GM23338 (cell line): ENCODE measurements at regions not wholly inside any gene's neighbourhood (a gene's known extent, or its start where the extent isn't known, plus 50 kb on each side); places are given as distances from the start of the nearest gene placed in this dataset.

Experiments
- ATAC-seq: fragments of 200-7000 bp; cut with Tn5 transposase; 3 replicates; pipeline ENCODE4 v1.9.1; 2020
- DNase-seq: peaks from one replicate; pipeline ENCODE4 v3.0.0-alpha.2; 2015; ENCODE audit warnings: low spot score
- H2AFZ ChIP-seq: fragments of 200-600 bp; sonication (generic); 2 replicates; pipeline ENCODE4 v1.8.0; 2016; ENCODE audit warnings: antibody characterized with exemption, mild to moderate bottlenecking, moderate library complexity
- H3F3A ChIP-seq: fragments of 200-600 bp; sonication (generic); replicated peaks from 2 replicates; pipeline ENCODE4 v1.8.0; 2017; ENCODE audit warnings: antibody characterized with exemption, mixed run types, low read depth
- H3K27ac ChIP-seq: fragments of 200-600 bp; sonication (generic); 2 replicates; pipeline ENCODE4 v1.6.1; 2016; ENCODE audit warnings: low read depth
- H3K27me3 ChIP-seq: fragments of 200-600 bp; sonication (generic); 2 replicates; pipeline ENCODE4 v1.8.0; 2016; ENCODE audit warnings: mild to moderate bottlenecking, mixed run types, moderate library complexity; ENCODE audit not compliant: insufficient read depth
- H3K36me3 ChIP-seq: fragments of 200-600 bp; sonication (generic); 2 replicates; pipeline ENCODE4 v1.8.0; 2016; ENCODE audit warnings: mild to moderate bottlenecking; ENCODE audit not compliant: insufficient read depth
- H3K4me1 ChIP-seq: fragments of 200-600 bp; sonication (generic); 2 replicates; pipeline ENCODE4 v1.8.0; 2016; ENCODE audit warnings: mild to moderate bottlenecking, moderate library complexity; ENCODE audit not compliant: insufficient read depth
- H3K4me2 ChIP-seq: fragments of 200-600 bp; sonication (generic); 2 replicates; pipeline ENCODE4 v1.7.1; 2017; ENCODE audit warnings: mixed run types
- H3K4me3 ChIP-seq: fragments of 200-600 bp; sonication (generic); 2 replicates; pipeline ENCODE4 v1.6.1; 2016; ENCODE audit warnings: mixed run types
- H3K79me2 ChIP-seq: fragments of 200-600 bp; sonication (generic); replicated peaks from 2 replicates; pipeline ENCODE4 v1.8.0; 2017; ENCODE audit warnings: mild to moderate bottlenecking; ENCODE audit not compliant: insufficient read depth
- H3K9me2 ChIP-seq: fragments of 200-600 bp; sonication (generic); 2 replicates; pipeline ENCODE4 v1.8.0; 2017; ENCODE audit not compliant: insufficient read depth
- H4K20me1 ChIP-seq: fragments of 200-600 bp; sonication (generic); replicated peaks from 2 replicates; pipeline ENCODE4 v1.8.0; 2017; ENCODE audit warnings: mild to moderate bottlenecking; ENCODE audit not compliant: insufficient read depth
- H3K27ac Mint-ChIP-seq: 2 replicates; pipeline ENCODE4 v1.8.0; 2020; ENCODE audit warnings: inconsistent platforms, mild to moderate bottlenecking, moderate library complexity, mixed read lengths
- H3K27me3 Mint-ChIP-seq: 3 replicates; pipeline ENCODE4 v1.8.0; 2022; ENCODE audit warnings: low read depth, mild to moderate bottlenecking, moderate library complexity, mixed read lengths, inconsistent platforms; ENCODE audit not compliant: insufficient read depth, poor library complexity
- H3K36me3 Mint-ChIP-seq: 3 replicates; pipeline ENCODE4 v1.8.0; 2021; ENCODE audit warnings: low read depth, mild to moderate bottlenecking, inconsistent platforms, moderate library complexity, mixed read lengths
- H3K4me1 Mint-ChIP-seq: 3 replicates; pipeline ENCODE4 v1.8.0; 2020; ENCODE audit warnings: mild to moderate bottlenecking, inconsistent platforms, mixed read lengths
- H3K4me3 Mint-ChIP-seq: 3 replicates; pipeline ENCODE4 v1.8.0; 2021; ENCODE audit warnings: moderate library complexity, mild to moderate bottlenecking, inconsistent platforms, mixed read lengths
- H3K9me3 Mint-ChIP-seq: 3 replicates; pipeline ENCODE4 v1.8.0; 2020; ENCODE audit warnings: moderate library complexity, mild to moderate bottlenecking, inconsistent platforms, mixed read lengths
- CREB1 ChIP-seq: fragments of 250-450 bp; sonication (Bioruptor Pico); IDR thresholded peaks from 2 replicates; pipeline ENCODE4 v1.5.0; 2020; ENCODE audit warnings: low read depth, mild to moderate bottlenecking, moderate library complexity
- ETS1 ChIP-seq: IDR thresholded peaks from 2 replicates; pipeline ENCODE4 v1.6.1; 2016; ENCODE audit warnings: antibody characterized with exemption
- EZH2 ChIP-seq: fragments of 200-600 bp; sonication (generic); IDR thresholded peaks from one replicate; pipeline ENCODE4 v1.8.0; 2017; ENCODE audit warnings: antibody characterized with exemption, mild to moderate bottlenecking, low read depth; ENCODE audit not compliant: unreplicated experiment
- EZH2phosphoT487 ChIP-seq: fragments of 200-600 bp; sonication (generic); IDR thresholded peaks from one replicate; pipeline ENCODE4 v1.8.1; 2018; ENCODE audit warnings: antibody characterized with exemption; ENCODE audit not compliant: unreplicated experiment
- NANOG ChIP-seq: IDR thresholded peaks from 2 replicates; pipeline ENCODE4 v1.6.1; 2016; ENCODE audit warnings: antibody characterized with exemption, borderline replicate concordance
- POLR2AphosphoS5 ChIP-seq: IDR thresholded peaks from 2 replicates; pipeline ENCODE4 v1.6.1; 2016; ENCODE audit warnings: antibody characterized with exemption, low read depth
- ZNF114 ChIP-seq: fragments of 250-450 bp; sonication (Bioruptor Pico); IDR thresholded peaks from 2 replicates; pipeline ENCODE4 v1.5.0; 2020; ENCODE audit warnings: mild to moderate bottlenecking, moderate library complexity
- TF ChIP-seq, protein P1 (sequence below): fragments of 250-450 bp; sonication (Bioruptor Pico); IDR thresholded peaks from 2 replicates; pipeline ENCODE4 v1.5.0; 2020; ENCODE audit warnings: mild to moderate bottlenecking, moderate library complexity
- TF ChIP-seq, protein P2 (sequence below): IDR thresholded peaks from one replicate; pipeline ENCODE4 v1.6.1; 2018; ENCODE audit warnings: antibody characterized with exemption; ENCODE audit not compliant: unreplicated experiment

- TF ChIP-seq, protein P1, sequence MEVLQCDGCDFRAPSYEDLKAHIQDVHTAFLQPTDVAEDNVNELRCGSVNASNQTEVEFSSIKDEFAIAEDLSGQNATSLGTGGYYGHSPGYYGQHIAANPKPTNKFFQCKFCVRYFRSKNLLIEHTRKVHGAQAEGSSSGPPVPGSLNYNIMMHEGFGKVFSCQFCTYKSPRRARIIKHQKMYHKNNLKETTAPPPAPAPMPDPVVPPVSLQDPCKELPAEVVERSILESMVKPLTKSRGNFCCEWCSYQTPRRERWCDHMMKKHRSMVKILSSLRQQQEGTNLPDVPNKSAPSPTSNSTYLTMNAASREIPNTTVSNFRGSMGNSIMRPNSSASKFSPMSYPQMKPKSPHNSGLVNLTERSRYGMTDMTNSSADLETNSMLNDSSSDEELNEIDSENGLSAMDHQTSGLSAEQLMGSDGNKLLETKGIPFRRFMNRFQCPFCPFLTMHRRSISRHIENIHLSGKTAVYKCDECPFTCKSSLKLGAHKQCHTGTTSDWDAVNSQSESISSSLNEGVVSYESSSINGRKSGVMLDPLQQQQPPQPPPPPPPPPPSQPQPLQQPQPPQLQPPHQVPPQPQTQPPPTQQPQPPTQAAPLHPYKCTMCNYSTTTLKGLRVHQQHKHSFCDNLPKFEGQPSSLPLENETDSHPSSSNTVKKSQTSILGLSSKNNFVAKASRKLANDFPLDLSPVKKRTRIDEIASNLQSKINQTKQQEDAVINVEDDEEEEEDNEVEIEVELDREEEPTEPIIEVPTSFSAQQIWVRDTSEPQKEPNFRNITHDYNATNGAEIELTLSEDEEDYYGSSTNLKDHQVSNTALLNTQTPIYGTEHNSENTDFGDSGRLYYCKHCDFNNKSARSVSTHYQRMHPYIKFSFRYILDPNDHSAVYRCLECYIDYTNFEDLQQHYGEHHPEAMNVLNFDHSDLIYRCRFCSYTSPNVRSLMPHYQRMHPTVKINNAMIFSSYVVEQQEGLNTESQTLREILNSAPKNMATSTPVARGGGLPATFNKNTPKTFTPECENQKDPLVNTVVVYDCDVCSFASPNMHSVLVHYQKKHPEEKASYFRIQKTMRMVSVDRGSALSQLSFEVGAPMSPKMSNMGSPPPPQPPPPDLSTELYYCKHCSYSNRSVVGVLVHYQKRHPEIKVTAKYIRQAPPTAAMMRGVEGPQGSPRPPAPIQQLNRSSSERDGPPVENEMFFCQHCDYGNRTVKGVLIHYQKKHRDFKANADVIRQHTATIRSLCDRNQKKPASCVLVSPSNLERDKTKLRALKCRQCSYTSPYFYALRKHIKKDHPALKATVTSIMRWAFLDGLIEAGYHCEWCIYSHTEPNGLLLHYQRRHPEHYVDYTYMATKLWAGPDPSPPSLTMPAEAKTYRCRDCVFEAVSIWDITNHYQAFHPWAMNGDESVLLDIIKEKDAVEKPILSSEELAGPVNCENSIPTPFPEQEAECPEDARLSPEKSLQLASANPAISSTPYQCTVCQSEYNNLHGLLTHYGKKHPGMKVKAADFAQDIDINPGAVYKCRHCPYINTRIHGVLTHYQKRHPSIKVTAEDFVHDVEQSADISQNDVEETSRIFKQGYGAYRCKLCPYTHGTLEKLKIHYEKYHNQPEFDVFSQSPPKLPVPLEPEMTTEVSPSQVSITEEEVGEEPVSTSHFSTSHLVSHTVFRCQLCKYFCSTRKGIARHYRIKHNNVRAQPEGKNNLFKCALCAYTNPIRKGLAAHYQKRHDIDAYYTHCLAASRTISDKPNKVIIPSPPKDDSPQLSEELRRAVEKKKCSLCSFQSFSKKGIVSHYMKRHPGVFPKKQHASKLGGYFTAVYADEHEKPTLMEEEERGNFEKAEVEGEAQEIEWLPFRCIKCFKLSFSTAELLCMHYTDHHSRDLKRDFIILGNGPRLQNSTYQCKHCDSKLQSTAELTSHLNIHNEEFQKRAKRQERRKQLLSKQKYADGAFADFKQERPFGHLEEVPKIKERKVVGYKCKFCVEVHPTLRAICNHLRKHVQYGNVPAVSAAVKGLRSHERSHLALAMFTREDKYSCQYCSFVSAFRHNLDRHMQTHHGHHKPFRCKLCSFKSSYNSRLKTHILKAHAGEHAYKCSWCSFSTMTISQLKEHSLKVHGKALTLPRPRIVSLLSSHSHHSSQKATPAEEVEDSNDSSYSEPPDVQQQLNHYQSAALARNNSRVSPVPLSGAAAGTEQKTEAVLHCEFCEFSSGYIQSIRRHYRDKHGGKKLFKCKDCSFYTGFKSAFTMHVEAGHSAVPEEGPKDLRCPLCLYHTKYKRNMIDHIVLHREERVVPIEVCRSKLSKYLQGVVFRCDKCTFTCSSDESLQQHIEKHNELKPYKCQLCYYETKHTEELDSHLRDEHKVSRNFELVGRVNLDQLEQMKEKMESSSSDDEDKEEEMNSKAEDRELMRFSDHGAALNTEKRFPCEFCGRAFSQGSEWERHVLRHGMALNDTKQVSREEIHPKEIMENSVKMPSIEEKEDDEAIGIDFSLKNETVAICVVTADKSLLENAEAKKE (CRISPR knock-in tag) = no peak
- TF ChIP-seq ETS1 (no peak), ZNF114 (CRISPR knock-in tag) (no peak), NANOG (no peak), CREB1 (CRISPR knock-in tag) (no peak)
Observed at GRCh38 chr18:78242254-78242643, 737.4 kb upstream of the SALL3 start (continued).

DNA sequence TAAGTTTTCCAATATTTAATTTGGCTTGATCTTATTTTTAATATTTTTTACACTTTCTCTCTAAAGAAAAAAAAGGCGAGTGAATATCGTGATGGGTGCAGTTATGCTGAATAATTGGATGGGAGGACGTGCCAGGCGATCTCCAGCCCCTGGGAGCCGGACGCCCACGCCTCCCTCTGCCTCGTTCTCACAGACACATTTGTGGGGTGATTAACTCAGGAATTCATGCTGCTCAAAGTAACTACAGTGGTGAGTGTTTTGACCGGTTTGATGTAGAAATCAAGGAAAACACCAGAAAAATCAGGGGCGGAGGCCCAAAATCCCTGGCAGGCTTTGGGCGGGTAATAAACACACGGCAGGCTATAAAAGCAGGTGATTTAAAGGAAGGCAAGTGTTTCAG lies 736.8 kb upstream of the SALL3 start:
- H3K27me3 Mint-ChIP-seq = peaks cover 19% of the 10 kb centered on the region
- no peaks in the 10 kb centered on the region for H3K27me3 ChIP-seq
- peaks cover 100% of the 10 kb centered on the region for H3K9me3 Mint-ChIP-seq

More for the DNA sequence above, 736.8 kb upstream of the SALL3 start:
- TF ChIP-seq POLR2AphosphoS5 = no peak
- no peak for TF ChIP-seq EZH2
- TF ChIP-seq, protein P2, sequence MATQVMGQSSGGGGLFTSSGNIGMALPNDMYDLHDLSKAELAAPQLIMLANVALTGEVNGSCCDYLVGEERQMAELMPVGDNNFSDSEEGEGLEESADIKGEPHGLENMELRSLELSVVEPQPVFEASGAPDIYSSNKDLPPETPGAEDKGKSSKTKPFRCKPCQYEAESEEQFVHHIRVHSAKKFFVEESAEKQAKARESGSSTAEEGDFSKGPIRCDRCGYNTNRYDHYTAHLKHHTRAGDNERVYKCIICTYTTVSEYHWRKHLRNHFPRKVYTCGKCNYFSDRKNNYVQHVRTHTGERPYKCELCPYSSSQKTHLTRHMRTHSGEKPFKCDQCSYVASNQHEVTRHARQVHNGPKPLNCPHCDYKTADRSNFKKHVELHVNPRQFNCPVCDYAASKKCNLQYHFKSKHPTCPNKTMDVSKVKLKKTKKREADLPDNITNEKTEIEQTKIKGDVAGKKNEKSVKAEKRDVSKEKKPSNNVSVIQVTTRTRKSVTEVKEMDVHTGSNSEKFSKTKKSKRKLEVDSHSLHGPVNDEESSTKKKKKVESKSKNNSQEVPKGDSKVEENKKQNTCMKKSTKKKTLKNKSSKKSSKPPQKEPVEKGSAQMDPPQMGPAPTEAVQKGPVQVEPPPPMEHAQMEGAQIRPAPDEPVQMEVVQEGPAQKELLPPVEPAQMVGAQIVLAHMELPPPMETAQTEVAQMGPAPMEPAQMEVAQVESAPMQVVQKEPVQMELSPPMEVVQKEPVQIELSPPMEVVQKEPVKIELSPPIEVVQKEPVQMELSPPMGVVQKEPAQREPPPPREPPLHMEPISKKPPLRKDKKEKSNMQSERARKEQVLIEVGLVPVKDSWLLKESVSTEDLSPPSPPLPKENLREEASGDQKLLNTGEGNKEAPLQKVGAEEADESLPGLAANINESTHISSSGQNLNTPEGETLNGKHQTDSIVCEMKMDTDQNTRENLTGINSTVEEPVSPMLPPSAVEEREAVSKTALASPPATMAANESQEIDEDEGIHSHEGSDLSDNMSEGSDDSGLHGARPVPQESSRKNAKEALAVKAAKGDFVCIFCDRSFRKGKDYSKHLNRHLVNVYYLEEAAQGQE = no peak
- no peak for TF ChIP-seq EZH2phosphoT487
- H3K36me3 ChIP-seq = no peaks in the 10 kb centered on the region
- H3K36me3 Mint-ChIP-seq = peaks cover 68% of the 10 kb centered on the region
- no peaks in the 10 kb centered on the region for H3K9me2 ChIP-seq
- H4K20me1 ChIP-seq = no peaks in the 10 kb centered on the region
- H3F3A ChIP-seq = no peaks in the 10 kb centered on the region
- ATAC-seq = no peak
- no peak overlapping the region for H3K27ac ChIP-seq
- no peak overlapping the region for H3K4me3 Mint-ChIP-seq
- H3K4me3 ChIP-seq = no peak overlapping the region
- no peak overlapping the region for H3K4me2 ChIP-seq
- H2AFZ ChIP-seq = no peak overlapping the region
- H3K27ac Mint-ChIP-seq = no peak overlapping the region
- no peak for DNase-seq
- H3K79me2 ChIP-seq = no peaks in the 10 kb centered on the region
- no peaks in the 10 kb centered on the region; the same call in 2 of the 3 replicates for H3K4me1 Mint-ChIP-seq
- no peaks in the 10 kb centered on the region for H3K4me1 ChIP-seq
